ENCODE measurements at regions not wholly inside any gene's neighbourhood (a gene's known extent, or its start where the extent isn't known, plus 50 kb on each side); places are given as distances from the start of the nearest gene placed in this dataset.

DNA sequence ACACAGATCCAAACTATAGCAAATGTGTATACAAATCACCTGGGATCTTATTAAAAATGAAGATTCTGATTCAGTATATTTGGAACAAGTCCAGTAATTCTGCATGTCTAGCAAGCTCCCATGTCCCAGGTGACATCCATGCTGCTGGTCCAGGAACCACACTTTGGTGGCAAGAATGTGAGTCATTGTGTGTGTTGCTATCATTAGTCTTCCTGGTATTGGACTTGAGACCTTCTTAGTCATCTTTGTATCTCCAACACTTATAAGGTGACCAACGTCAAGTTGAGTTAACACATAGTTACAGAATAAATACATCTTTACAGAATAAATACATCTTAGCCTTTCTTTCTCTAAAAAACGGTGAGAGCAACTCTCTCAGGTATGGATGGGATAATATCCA is 107.9 kb upstream of the NDUFV2 start (continued):
- 0 out of 2 replicates have a peak, but pooled peaks have one; percentile 29 for TF ChIP-seq EP400 (IDR thresholded peaks at IDR 0.05)
- peak; percentile 78 for TF ChIP-seq ZEB2 (IDR thresholded peaks at IDR 0.05)
- TF ChIP-seq, protein P1, sequence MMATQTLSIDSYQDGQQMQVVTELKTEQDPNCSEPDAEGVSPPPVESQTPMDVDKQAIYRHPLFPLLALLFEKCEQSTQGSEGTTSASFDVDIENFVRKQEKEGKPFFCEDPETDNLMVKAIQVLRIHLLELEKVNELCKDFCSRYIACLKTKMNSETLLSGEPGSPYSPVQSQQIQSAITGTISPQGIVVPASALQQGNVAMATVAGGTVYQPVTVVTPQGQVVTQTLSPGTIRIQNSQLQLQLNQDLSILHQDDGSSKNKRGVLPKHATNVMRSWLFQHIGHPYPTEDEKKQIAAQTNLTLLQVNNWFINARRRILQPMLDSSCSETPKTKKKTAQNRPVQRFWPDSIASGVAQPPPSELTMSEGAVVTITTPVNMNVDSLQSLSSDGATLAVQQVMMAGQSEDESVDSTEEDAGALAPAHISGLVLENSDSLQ (IDR thresholded peaks at IDR 0.05): peak; percentile 21; the same call in 1 of the 2 replicates
- no peak for TF ChIP-seq FOXP1 (CRISPR knock-in tag; IDR thresholded peaks at IDR 0.05)
- no peak for TF ChIP-seq MED1 (CRISPR knock-in tag; IDR thresholded peaks at IDR 0.05; ENCODE audit: borderline replicate concordance)
- no peak for TF ChIP-seq POLR2A (conservative IDR thresholded peaks at IDR 0.05)
- TF ChIP-seq, protein P2, sequence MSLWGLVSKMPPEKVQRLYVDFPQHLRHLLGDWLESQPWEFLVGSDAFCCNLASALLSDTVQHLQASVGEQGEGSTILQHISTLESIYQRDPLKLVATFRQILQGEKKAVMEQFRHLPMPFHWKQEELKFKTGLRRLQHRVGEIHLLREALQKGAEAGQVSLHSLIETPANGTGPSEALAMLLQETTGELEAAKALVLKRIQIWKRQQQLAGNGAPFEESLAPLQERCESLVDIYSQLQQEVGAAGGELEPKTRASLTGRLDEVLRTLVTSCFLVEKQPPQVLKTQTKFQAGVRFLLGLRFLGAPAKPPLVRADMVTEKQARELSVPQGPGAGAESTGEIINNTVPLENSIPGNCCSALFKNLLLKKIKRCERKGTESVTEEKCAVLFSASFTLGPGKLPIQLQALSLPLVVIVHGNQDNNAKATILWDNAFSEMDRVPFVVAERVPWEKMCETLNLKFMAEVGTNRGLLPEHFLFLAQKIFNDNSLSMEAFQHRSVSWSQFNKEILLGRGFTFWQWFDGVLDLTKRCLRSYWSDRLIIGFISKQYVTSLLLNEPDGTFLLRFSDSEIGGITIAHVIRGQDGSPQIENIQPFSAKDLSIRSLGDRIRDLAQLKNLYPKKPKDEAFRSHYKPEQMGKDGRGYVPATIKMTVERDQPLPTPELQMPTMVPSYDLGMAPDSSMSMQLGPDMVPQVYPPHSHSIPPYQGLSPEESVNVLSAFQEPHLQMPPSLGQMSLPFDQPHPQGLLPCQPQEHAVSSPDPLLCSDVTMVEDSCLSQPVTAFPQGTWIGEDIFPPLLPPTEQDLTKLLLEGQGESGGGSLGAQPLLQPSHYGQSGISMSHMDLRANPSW (CRISPR knock-in tag; IDR thresholded peaks at IDR 0.05): no peak
- peak; percentile 57 for TF ChIP-seq MEIS2 (IDR thresholded peaks at IDR 0.05; ENCODE audit: partially characterized antibody)
- no peak for TF ChIP-seq SLC30A9 (CRISPR knock-in tag; IDR thresholded peaks at IDR 0.05)
- TF ChIP-seq ETV1 (tag; conservative IDR thresholded peaks at IDR 0.05; ENCODE audit: low read depth): no peak
- peak; percentile 73; the same call in 1 of the 2 replicates for TF ChIP-seq EP300 (IDR thresholded peaks at IDR 0.05; ENCODE audit: low read length)
- TF ChIP-seq, protein P3, sequence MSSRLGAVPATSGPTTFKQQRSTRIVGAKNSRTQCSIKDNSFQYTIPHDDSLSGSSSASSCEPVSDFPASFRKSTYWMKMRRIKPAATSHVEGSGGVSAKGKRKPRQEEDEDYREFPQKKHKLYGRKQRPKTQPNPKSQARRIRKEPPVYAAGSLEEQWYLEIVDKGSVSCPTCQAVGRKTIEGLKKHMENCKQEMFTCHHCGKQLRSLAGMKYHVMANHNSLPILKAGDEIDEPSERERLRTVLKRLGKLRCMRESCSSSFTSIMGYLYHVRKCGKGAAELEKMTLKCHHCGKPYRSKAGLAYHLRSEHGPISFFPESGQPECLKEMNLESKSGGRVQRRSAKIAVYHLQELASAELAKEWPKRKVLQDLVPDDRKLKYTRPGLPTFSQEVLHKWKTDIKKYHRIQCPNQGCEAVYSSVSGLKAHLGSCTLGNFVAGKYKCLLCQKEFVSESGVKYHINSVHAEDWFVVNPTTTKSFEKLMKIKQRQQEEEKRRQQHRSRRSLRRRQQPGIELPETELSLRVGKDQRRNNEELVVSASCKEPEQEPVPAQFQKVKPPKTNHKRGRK (tag; IDR thresholded peaks at IDR 0.05): no peak
- peak; percentile 40; the same call in 1 of the 2 replicates for TF ChIP-seq ZNF589 (CRISPR knock-in tag; IDR thresholded peaks at IDR 0.05; ENCODE audit: low read depth)
- peak; percentile 79 for TF ChIP-seq SMARCE1 (IDR thresholded peaks at IDR 0.05)
- TF ChIP-seq, protein P4, sequence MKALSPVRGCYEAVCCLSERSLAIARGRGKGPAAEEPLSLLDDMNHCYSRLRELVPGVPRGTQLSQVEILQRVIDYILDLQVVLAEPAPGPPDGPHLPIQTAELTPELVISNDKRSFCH (CRISPR knock-in tag; IDR thresholded peaks at IDR 0.05): no peak
- TF ChIP-seq, protein P4 (tag; IDR thresholded peaks at IDR 0.05): 0 out of 2 replicates have a peak, but pooled peaks have one; percentile 59
- TF ChIP-seq MTA3 (IDR thresholded peaks at IDR 0.05; ENCODE audit: borderline replicate concordance): peak; percentile 45; the same call in 1 of the 2 replicates
- peak in 1 of 2 experiments; percentile 53; a peak in 2 of 4 replicates for TF ChIP-seq TRIM24 (IDR thresholded peaks at IDR 0.05)
- no peak for TF ChIP-seq SMAD2 (IDR thresholded peaks at IDR 0.05; ENCODE audit: low read depth, low read length)
- TF ChIP-seq THRAP3 (IDR thresholded peaks at IDR 0.05; ENCODE audit: borderline replicate concordance): no peak
- no peak for TF ChIP-seq OTX1 (CRISPR knock-in tag; IDR thresholded peaks at IDR 0.05)
- TF ChIP-seq TEAD4 (IDR thresholded peaks at IDR 0.05; ENCODE audit: low read length): peak; percentile 63; the same call in 1 of the 2 replicates
- TF ChIP-seq TEAD4 (CRISPR knock-in tag; IDR thresholded peaks at IDR 0.05; ENCODE audit: borderline replicate concordance): no peak
- TF ChIP-seq JUND (IDR thresholded peaks at IDR 0.05; ENCODE audit: borderline replicate concordance, low read depth, low read length): peak; percentile 95
- peak; percentile 95 for TF ChIP-seq JUND (tag; IDR thresholded peaks at IDR 0.05; ENCODE audit: borderline replicate concordance, low read depth, low read length)

Measured in K562 (cell line).